HCT116 (cell line): ENCODE measurements at regions not wholly inside any gene's neighbourhood (a gene's known extent, or its start where the extent isn't known, plus 50 kb on each side); places are given as distances from the start of the nearest gene placed in this dataset.

ENCODE experiments used
- ATAC-seq: fragments of 200-7000 bp; cut with Tn5 transposase; 2 replicates; pipeline ENCODE4 v1.9.1; 2020; ENCODE audit warnings: mild to moderate bottlenecking, moderate library complexity
- BruUV-seq: library from RNA; stranded (reverse); fragments of 400-500 nt; replicated peaks from 2 replicates; lab custom pipeline; 2021; lab: Mats Ljungman, UMichigan
- CTCF ChIA-PET: fragments of 300-600 bp; sonication (Branson Sonifier 250); formaldehyde crosslinking; loops from one replicate; lab custom pipeline; 2021; ENCODE audit warnings: antibody characterized with exemption; lab: Charles Lee
- POLR2A ChIA-PET: fragments of 300-600, 350-600 bp; sonication (Branson Sonifier 250); formaldehyde crosslinking; loops from one replicate; lab custom pipeline; 2021; ENCODE audit warnings: antibody characterized with exemption; lab: Charles Lee
- RAD21 ChIA-PET, 2 experiments: fragments of 300-600 bp; sonication (Branson Sonifier 250); formaldehyde crosslinking; loops; one replicate each; lab custom pipeline; 2023; ENCODE audit warnings: low total read pairs in 2 of 2; ENCODE audit not compliant: uncharacterized antibody in 2 of 2, unreplicated experiment in 2 of 2, low non-redundant PET in 1 of 2; lab: Charles Lee
- DNase-seq: peaks from one replicate; pipeline ENCODE4 v3.0.0-alpha.2; 2010; ENCODE audit warnings: low read depth, low spot score
- H2AFZ ChIP-seq: fragments of 200-600 bp; shearing (Covaris generic), sonication (generic); 2 replicates; pipeline ENCODE4 v1.6.1; 2017; ENCODE audit warnings: low read depth, mixed run types, mixed read lengths, antibody characterized with exemption, low read length; ENCODE audit not compliant: poor library complexity, severe bottlenecking
- H3K27ac ChIP-seq: 2 replicates; pipeline ENCODE4 v1.5.1; 2012; ENCODE audit warnings: low read depth, low read length
- H3K27me3 ChIP-seq: fragments of 200-600 bp; sonication (generic); 2 replicates; pipeline ENCODE4 v1.6.1; 2016; ENCODE audit warnings: mixed run types, low read length, mixed read lengths; ENCODE audit not compliant: insufficient read depth
- H3K36me3 ChIP-seq, 2 experiments: fragments of 200-500 bp in 1 of 2; fragments of 200-600 bp in 1 of 2; sonication (Bioruptor generic) in 1 of 2; sonication (generic) in 1 of 2; 2 replicates each; pipeline versions ENCODE4 v1.5.1 to v1.6.1; 2014 to 2016; ENCODE audit warnings: low read length in 2 of 2, inconsistent platforms in 1 of 2, mixed read lengths in 1 of 2, mixed run types in 1 of 2; ENCODE audit not compliant: insufficient read depth in 2 of 2, control insufficient read depth in 1 of 2
- H3K4me1 ChIP-seq, 2 experiments: fragments of 200-600 bp in 1 of 2; sonication (generic) in 1 of 2; 2 replicates each; pipeline versions ENCODE4 v1.5.1 to v1.6.1; 2012 to 2017; ENCODE audit warnings: low read length in 2 of 2, inconsistent platforms in 1 of 2, mild to moderate bottlenecking in 1 of 2, mixed read lengths in 1 of 2, mixed run types in 1 of 2, moderate library complexity in 1 of 2; ENCODE audit not compliant: insufficient read depth in 2 of 2, control insufficient read depth in 1 of 2
- H3K4me2 ChIP-seq: fragments of 200-600 bp; sonication (generic); 2 replicates; pipeline ENCODE4 v1.6.1; 2017; ENCODE audit warnings: mixed run types, low read length, mixed read lengths
- H3K4me3 ChIP-seq, 2 experiments: fragments of 200-600 bp in 1 of 2; sonication (generic) in 1 of 2; replicated peaks in 1 of 2; 2 replicates each; pipeline ENCODE4 v1.5.1; 2011 to 2016; ENCODE audit warnings: low read length in 2 of 2, control low read depth in 1 of 2, low read depth in 1 of 2, mild to moderate bottlenecking in 1 of 2, mixed read lengths in 1 of 2, mixed run types in 1 of 2
- H3K79me2 ChIP-seq: fragments of 200-600 bp; sonication (generic); 2 replicates; pipeline ENCODE4 v1.6.1; 2017; ENCODE audit warnings: mild to moderate bottlenecking, mixed run types, low read length, moderate library complexity, mixed read lengths; ENCODE audit not compliant: insufficient read depth
- H3K9ac ChIP-seq: fragments of 200-600 bp; sonication (generic); 2 replicates; pipeline ENCODE4 v1.6.1; 2016; ENCODE audit warnings: low read length, mixed read lengths
- H3K9me2 ChIP-seq: fragments of 200-600 bp; sonication (generic), shearing (Covaris generic); 2 replicates; pipeline ENCODE4 v1.6.1; 2017; ENCODE audit warnings: mixed run types, mild to moderate bottlenecking, moderate library complexity; ENCODE audit not compliant: insufficient read depth
- H3K9me3 ChIP-seq, 2 experiments: fragments of 200-500 bp in 1 of 2; fragments of 200-600 bp in 1 of 2; sonication (Bioruptor generic) in 1 of 2; sonication (generic) in 1 of 2; 2 replicates each; pipeline ENCODE4 v1.6.1; 2014 to 2017; ENCODE audit warnings: low read length in 2 of 2, mixed read lengths in 2 of 2, inconsistent platforms in 1 of 2, low read depth in 1 of 2, mild to moderate bottlenecking in 1 of 2, mixed run types in 1 of 2, moderate library complexity in 1 of 2; ENCODE audit not compliant: control insufficient read depth in 1 of 2, insufficient read depth in 1 of 2
- H4K20me1 ChIP-seq: fragments of 200-600 bp; sonication (generic), shearing (Covaris generic); 2 replicates; pipeline ENCODE4 v1.6.1; 2017; ENCODE audit warnings: mixed run types, mild to moderate bottlenecking, moderate library complexity; ENCODE audit not compliant: insufficient read depth
- CBX3 ChIP-seq: IDR thresholded peaks from 2 replicates; pipeline ENCODE4 v1.6.1; 2012; ENCODE audit warnings: low read depth
- CTCF ChIP-seq, 3 experiments: fragments of 200-600 bp in 1 of 3; sonication (generic) in 1 of 3; IDR thresholded peaks in 2 of 3; conservative IDR thresholded peaks in 1 of 3; 2 replicates each; pipeline ENCODE4 v1.5.1; 2012 to 2017; ENCODE audit warnings: low read depth in 2 of 3, low read length in 2 of 3, antibody characterized with exemption in 1 of 3, borderline replicate concordance in 1 of 3, control low read depth in 1 of 3, mild to moderate bottlenecking in 1 of 3, mixed read lengths in 1 of 3, mixed run types in 1 of 3, moderate library complexity in 1 of 3; ENCODE audit not compliant: insufficient read depth in 1 of 3
- ELF1 ChIP-seq: IDR thresholded peaks from 2 replicates; pipeline ENCODE4 v1.6.1; 2012; ENCODE audit warnings: low read depth, borderline replicate concordance
- EZH2 ChIP-seq: fragments of 200-600 bp; sonication (generic); IDR thresholded peaks from 2 replicates; pipeline ENCODE4 v1.6.1; 2017; ENCODE audit warnings: antibody characterized with exemption, mixed run types
- EZH2phosphoT487 ChIP-seq: fragments of 200-600 bp; IDR thresholded peaks from 2 replicates; pipeline ENCODE4 v1.6.1; 2018; ENCODE audit warnings: antibody characterized with exemption, borderline replicate concordance
- POLR2AphosphoS5 ChIP-seq: IDR thresholded peaks from 2 replicates; pipeline ENCODE4 v1.6.1; 2011; ENCODE audit warnings: mild to moderate bottlenecking, low read depth, low read length, moderate library complexity
- RAD21 ChIP-seq: IDR thresholded peaks from 2 replicates; pipeline ENCODE4 v1.6.1; 2012; ENCODE audit warnings: low read depth, mild to moderate bottlenecking
- SP1 ChIP-seq: IDR thresholded peaks from 2 replicates; pipeline ENCODE4 v1.6.1; 2012; ENCODE audit warnings: low read depth
- SRF ChIP-seq: IDR thresholded peaks from 2 replicates; pipeline ENCODE4 v1.6.1; 2012; ENCODE audit warnings: low read depth
- TCF7L2 ChIP-seq: IDR thresholded peaks from 2 replicates; pipeline ENCODE4 v1.7.0; 2011; ENCODE audit warnings: borderline replicate concordance, inconsistent platforms; ENCODE audit not compliant: insufficient read depth, insufficient read length; ENCODE audit errors: extremely low read depth
- YY1 ChIP-seq: IDR thresholded peaks from 2 replicates; pipeline ENCODE4 v1.6.1; 2011; ENCODE audit warnings: low read length, low read depth, moderate library complexity, mild to moderate bottlenecking; ENCODE audit not compliant: insufficient replicate concordance; ENCODE audit errors: extremely low read depth
- ZBTB33 ChIP-seq: IDR thresholded peaks from 2 replicates; pipeline ENCODE4 v1.6.1; 2011; ENCODE audit warnings: mild to moderate bottlenecking, low read length, moderate library complexity; ENCODE audit not compliant: insufficient replicate concordance; ENCODE audit errors: extremely low read depth
- intact Hi-C: fragments of 100-400 bp; cut with micrococcal nuclease; formaldehyde crosslinking; loops from 2 replicates; pipeline ENCODE4 v1.10.0; 2022

- intact Hi-C loops: loop anchor here (1.0 to 2.0 kb wide), 2 partner anchors 122 to 159 kb away; no protein-coding TSS in a partner anchor
- Histone ChIP-seq H3K9me2 (no peaks in the 10 kb centered on the region), H3K27ac (no peak overlapping the region), H3K9me3 (no peaks in the 10 kb centered on the region; a peak in 1 of 4 replicates), H3K9ac (no peak overlapping the region), H2AFZ (peak overlapping the region; percentile 43), H3K4me3 (no peak overlapping the region), H3K36me3 (no peaks in the 10 kb centered on the region), H4K20me1 (no peaks in the 10 kb centered on the region), H3K4me2 (peak overlapping the region; percentile 34; the same call in 1 of the 2 replicates), H3K4me1 (0 out of 4 replicates have a peak, but pooled peaks cover 0 to 3% of the 10 kb centered on the region in 2 experiments), H3K27me3 (peaks cover 11% of the 10 kb centered on the region; the same call in 1 of the 2 replicates), H3K79me2 (no peaks in the 10 kb centered on the region)
- no peak for DNase-seq
- ChIA-PET CTCF (interaction anchor here (0.8 to 2.0 kb wide), 3 partner anchors 116 to 325 kb away, joined by 3 to 8 read pairs (median 3); partner anchors contain the start of gene YTHDF1), RAD21 (interaction anchor here in 1 of 2 experiments (0.7 kb wide), 1 partner anchor 111 kb away, joined by 3 read pairs; no protein-coding TSS in a partner anchor), POLR2A (no interaction called here)
- ATAC-seq: peak; percentile 79
- BruUV-seq: no TSS peak
- TF ChIP-seq CBX3 (no peak), TCF7L2 (no peak), ZBTB33 (no peak), ELF1 (no peak), SRF (no peak), EZH2 (no peak), EZH2phosphoT487 (no peak), CTCF (IDR thresholded peaks at IDR 0.05 in 2 of 3, conservative IDR thresholded peaks at IDR 0.05 in 1 of 3; ENCODE audit: borderline replicate concordance in 1 of 3, insufficient read depth in 1 of 3, low read depth in 2 of 3, low read length in 2 of 3) (peak; percentile 85 to 90 (median 86)), SP1 (no peak), YY1 (no peak), RAD21 (peak; percentile 79), POLR2AphosphoS5 (no peak)
Observed at GRCh38 chr20:63056236-63057170, 49.7 kb upstream of the BHLHE23 start.
